K562 (cell line): ENCODE measurements at regions not wholly inside any gene's neighbourhood (a gene's known extent, or its start where the extent isn't known, plus 50 kb on each side); places are given as distances from the start of the nearest gene placed in this dataset.
A peak's percentile ranks its signal among the peaks of the same experiment; 100 is the strongest.

Experiments used
- ATAC-seq: fragments of 200-7000 bp; cut with Tn5 transposase; 3 replicates; pipeline ENCODE4 v1.9.1; 2020; ENCODE audit warnings: moderate library complexity
- BruUV-seq: library from RNA; stranded (reverse); fragments of 400-500 nt; replicated peaks from 2 replicates; lab custom pipeline; 2021; lab: Mats Ljungman, UMichigan
- CTCF ChIA-PET: fragments of 300-600 bp; formaldehyde crosslinking; extraction: SDS; loops from one replicate; lab custom pipeline; 2021; ENCODE audit warnings: low intra/inter-chr PET ratio; lab: Yijun Ruan, JAX
- POLR2A ChIA-PET: fragments of 300-600, 350-650 bp; sonication (Branson Sonifier 250); formaldehyde crosslinking; extraction: SDS; loops from one replicate; lab custom pipeline; 2021; ENCODE audit warnings: antibody characterized with exemption, inconsistent platforms; lab: Yijun Ruan, JAX
- DNase-seq, 4 experiments: peaks; one replicate each; pipeline versions ENCODE4 v3.0.0 to v3.0.0-alpha.2; 2011 to 2018; ENCODE audit warnings: low spot score in 3 of 4, mixed read lengths in 3 of 4; ENCODE audit errors: extremely low read depth in 1 of 4
- FAIRE-seq: peaks from 2 replicates; lab custom pipeline; 2011; peaks lifted over from hg19 to GRCh38; lab: Jason Lieb, UNC
- H2AFZ ChIP-seq: 2 replicates; pipeline ENCODE4 v1.6.0; 2011; ENCODE audit warnings: low read depth, low read length, control low read depth, inconsistent platforms
- H3K27ac ChIP-seq: fragments of 200-600 bp; 3 replicates; pipeline ENCODE4 v1.8.0; 2011; ENCODE audit warnings: low read depth, mild to moderate bottlenecking, control low read depth, inconsistent platforms, low read length, moderate library complexity, mixed read lengths; ENCODE audit errors: extremely low read depth
- H3K27me3 ChIP-seq, 2 experiments: fragments of 300-600 bp in 1 of 2; 2 replicates in 1 of 2; 3 replicates in 1 of 2; pipeline versions ENCODE4 v1.6.0 to v1.8.0; 2011; ENCODE audit warnings: inconsistent platforms in 2 of 2, low read length in 2 of 2, mild to moderate bottlenecking in 1 of 2, mixed read lengths in 1 of 2, moderate library complexity in 1 of 2; ENCODE audit not compliant: control insufficient read depth in 2 of 2, insufficient read depth in 2 of 2
- H3K36me3 ChIP-seq: fragments of 300-600 bp; 3 replicates; pipeline ENCODE4 v1.8.0; 2011; ENCODE audit warnings: mild to moderate bottlenecking, low read length, inconsistent platforms; ENCODE audit not compliant: control insufficient read depth, insufficient read depth
- H3K4me1 ChIP-seq, 2 experiments: fragments of 200-600 bp in 1 of 2; replicated peaks in 1 of 2; 2 replicates in 1 of 2; 3 replicates in 1 of 2; pipeline versions ENCODE4 v1.5.1 to v1.8.0; 2011; ENCODE audit warnings: inconsistent platforms in 2 of 2, low read length in 2 of 2, mild to moderate bottlenecking in 1 of 2, mixed read lengths in 1 of 2, moderate library complexity in 1 of 2; ENCODE audit not compliant: control insufficient read depth in 2 of 2, insufficient read depth in 2 of 2
- H3K4me2 ChIP-seq: 2 replicates; pipeline ENCODE4 v1.6.1; 2011; ENCODE audit warnings: low read length, control low read depth, inconsistent platforms, mixed read lengths; ENCODE audit not compliant: insufficient read depth
- H3K4me3 ChIP-seq: fragments of 200-600 bp; sonication (generic), shearing (Covaris generic); 2 replicates; pipeline ENCODE4 v1.5.1; 2016; ENCODE audit warnings: control low read depth, inconsistent platforms
- H3K79me2 ChIP-seq: fragments of 200-600 bp; 3 replicates; pipeline ENCODE4 v1.8.0; 2011; ENCODE audit warnings: low read length, inconsistent platforms; ENCODE audit not compliant: control insufficient read depth, insufficient read depth
- H3K9ac ChIP-seq, 2 experiments: 2 replicates each; pipeline versions ENCODE4 v1.6.0 to v1.6.1; 2011; ENCODE audit warnings: low read depth in 2 of 2, low read length in 2 of 2, control low read depth in 1 of 2, inconsistent platforms in 1 of 2, mild to moderate bottlenecking in 1 of 2, mixed read lengths in 1 of 2; ENCODE audit not compliant: insufficient read depth in 1 of 2
- H3K9me1 ChIP-seq: one replicate; pipeline ENCODE4 v1.6.0; 2011; ENCODE audit warnings: inconsistent platforms, mild to moderate bottlenecking, low read length, moderate library complexity; ENCODE audit not compliant: control insufficient read depth, insufficient read depth
- H3K9me3 ChIP-seq: replicated peaks from 2 replicates; pipeline ENCODE4 v1.5.1; 2011; ENCODE audit warnings: low read depth, low read length, inconsistent platforms; ENCODE audit not compliant: control insufficient read depth, insufficient read depth
- H4K20me1 ChIP-seq: replicated peaks from 2 replicates; pipeline ENCODE4 v1.6.1; 2011; ENCODE audit warnings: low read length, inconsistent platforms, mixed read lengths; ENCODE audit not compliant: control insufficient read depth, insufficient read depth
- C11orf30 ChIP-seq: fragments of 450-650 bp; IDR thresholded peaks from 2 replicates; pipeline ENCODE4 v1.6.1; 2016; ENCODE audit warnings: low read depth, mild to moderate bottlenecking
- CREB1 ChIP-seq, 2 experiments: sonication (generic) in 1 of 2; formaldehyde crosslinking in 1 of 2; IDR thresholded peaks; 2 replicates each; pipeline versions ENCODE4 v1.6.1 to v1.8.0; 2012 to 2022; ENCODE audit warnings: inconsistent platforms in 1 of 2, mild to moderate bottlenecking in 1 of 2, missing genetic modification reagents in 1 of 2, moderate library complexity in 1 of 2
- ETV5 ChIP-seq: sonication (generic); formaldehyde crosslinking; IDR thresholded peaks from 2 replicates; pipeline ENCODE4 v1.4.0; 2020; ENCODE audit warnings: low read depth, mild to moderate bottlenecking, missing genetic modification reagents
- EWSR1 ChIP-seq: fragments of 450-650 bp; IDR thresholded peaks from 2 replicates; pipeline ENCODE4 v1.6.1; 2018; ENCODE audit warnings: borderline replicate concordance, mild to moderate bottlenecking, low read depth, moderate library complexity; ENCODE audit not compliant: partially characterized antibody
- FOXA3 ChIP-seq, 2 experiments: fragments of 450-650 bp in 1 of 2; sonication (generic) in 1 of 2; formaldehyde crosslinking; IDR thresholded peaks in 1 of 2; conservative IDR thresholded peaks in 1 of 2; 2 replicates each; pipeline versions ENCODE4 v1.4.0 to v1.8.0; 2020 to 2022; ENCODE audit warnings: mild to moderate bottlenecking in 2 of 2, missing genetic modification reagents in 1 of 2
- KAT7 ChIP-seq: sonication (generic); formaldehyde crosslinking; IDR thresholded peaks from 2 replicates; pipeline ENCODE4 v1.8.0; 2022; ENCODE audit warnings: missing genetic modification reagents, mild to moderate bottlenecking, borderline replicate concordance
- MAFF ChIP-seq: IDR thresholded peaks from 2 replicates; pipeline ENCODE4 v1.6.1; 2012; ENCODE audit warnings: low read length, improper control_type of control experiment
- MAFG ChIP-seq: fragments of 450-650 bp; conservative IDR thresholded peaks from 2 replicates; pipeline ENCODE4 v1.6.1; 2016; ENCODE audit warnings: missing genetic modification characterization, missing compliant biosample characterization
- SREBF2 ChIP-seq: sonication (generic); formaldehyde crosslinking; IDR thresholded peaks from 2 replicates; pipeline ENCODE4 v1.4.0; 2020; ENCODE audit warnings: mild to moderate bottlenecking, missing genetic modification reagents
- ZKSCAN8 ChIP-seq: fragments of 200-800 bp; sonication (Bioruptor generic); IDR thresholded peaks from 2 replicates; pipeline ENCODE4 v1.6.1; 2016; ENCODE audit warnings: missing genetic modification characterization, missing compliant biosample characterization
- ZNF224 ChIP-seq: sonication (generic); formaldehyde crosslinking; IDR thresholded peaks from 2 replicates; pipeline ENCODE4 v1.8.0; 2022; ENCODE audit warnings: mild to moderate bottlenecking, missing genetic modification reagents
- ZNF316 ChIP-seq: fragments of 450-650 bp; IDR thresholded peaks from 2 replicates; pipeline ENCODE4 v1.6.1; 2016
- ZNF780A ChIP-seq: fragments of 250-450 bp; sonication (Bioruptor Pico); IDR thresholded peaks from 2 replicates; pipeline ENCODE4 v1.5.0; 2021; ENCODE audit warnings: mild to moderate bottlenecking
- ZNF79 ChIP-seq: fragments of 250-450 bp; sonication (Bioruptor Pico); IDR thresholded peaks from 2 replicates; pipeline ENCODE4 v1.4.0; 2020; ENCODE audit warnings: low read depth, mild to moderate bottlenecking, moderate library complexity
- WGBS: fragments of 100-300 bp; shearing (Covaris generic); methylation state at CpG from one replicate; pipeline ENCODE4 v1.1.6; 2016; ENCODE audit warnings: low coverage, mixed read lengths; ENCODE audit not compliant: insufficient coverage; ENCODE audit errors: missing lambda C conversion rate; 5-methylcytosine and 5-hydroxymethylcytosine counted together
- in situ Hi-C: fragments of 300-500 bp; cut with MboI; formaldehyde crosslinking; loops from 4 replicates; pipeline ENCODE4 v1.15.0; 2018; ENCODE audit warnings: inconsistent platforms, mixed read lengths
- intact Hi-C: fragments of 100-400 bp; cut with micrococcal nuclease; formaldehyde crosslinking; loops from 2 replicates; pipeline ENCODE4 v1.14.2; 2022
- TF ChIP-seq, protein P1 (sequence below): fragments of 450-650 bp; IDR thresholded peaks from 2 replicates; pipeline ENCODE4 v1.6.1; 2016
- TF ChIP-seq, protein P2 (sequence below): fragments of 250-450 bp; sonication (Bioruptor Pico); IDR thresholded peaks from 2 replicates; pipeline ENCODE4 v1.8.0; 2021; ENCODE audit warnings: moderate library complexity, mild to moderate bottlenecking, inconsistent platforms
- TF ChIP-seq, protein P3 (sequence below): IDR thresholded peaks from 2 replicates; pipeline ENCODE4 v1.6.1; 2011; ENCODE audit not compliant: insufficient read length; ENCODE audit errors: extremely low read depth
- TF ChIP-seq, protein P4 (sequence below): fragments of 250-450 bp; sonication (Bioruptor Pico); IDR thresholded peaks from 2 replicates; pipeline ENCODE4 v1.6.1; 2021; ENCODE audit warnings: mild to moderate bottlenecking
- TF ChIP-seq, protein P5 (sequence below), 2 experiments: fragments of 450-650 bp; IDR thresholded peaks; 2 replicates each; pipeline ENCODE4 v1.6.1; 2016

DNA sequence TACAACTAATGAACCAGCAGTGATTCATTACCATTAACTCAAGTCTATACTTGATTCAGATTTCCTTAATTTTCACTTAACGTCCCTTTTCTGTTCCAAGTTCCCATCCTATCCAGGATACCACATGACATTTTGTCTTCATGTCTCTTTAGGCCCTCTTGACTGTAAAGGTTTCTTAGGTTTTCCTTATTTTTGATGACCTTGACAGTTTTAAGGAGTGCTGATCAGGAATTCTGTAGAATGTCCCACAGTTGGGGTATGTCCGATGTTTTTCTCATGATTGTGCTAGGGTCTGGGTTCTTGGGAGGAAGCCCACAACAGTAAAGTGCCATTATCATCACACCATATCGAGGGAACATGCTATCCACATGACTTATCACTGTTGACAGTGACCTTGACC lies 162.7 kb downstream of the PTPN20 start:
- Histone ChIP-seq H3K4me3 (no peak overlapping the region), H3K9me1 (no peaks in the 10 kb centered on the region), H4K20me1 (no peaks in the 10 kb centered on the region), H3K9ac (no peak overlapping the region), H2AFZ (no peak overlapping the region), H3K9me3 (no peaks in the 10 kb centered on the region), H3K4me1 (no peaks in the 10 kb centered on the region), H3K27ac (no peak overlapping the region), H3K27me3 (peaks cover 2 to 19% of the 10 kb centered on the region in 2 experiments), H3K36me3 (no peaks in the 10 kb centered on the region), H3K79me2 (no peaks in the 10 kb centered on the region), H3K4me2 (no peak overlapping the region)
- CTCF ChIA-PET: no interaction called here
- 0% methylated on average over 3 of the region's 3 CpGs for WGBS
- BruUV-seq: no TSS peak
- POLR2A ChIA-PET: interaction anchor here (1.3 kb wide), 1 partner anchor 118 kb away, joined by 3 read pairs; no protein-coding TSS in a partner anchor
- intact Hi-C loops: no loop called here
- no peak for FAIRE-seq
- in situ Hi-C loops: no loop called here
- no peak for DNase-seq
- no peak for ATAC-seq
- no peak for TF ChIP-seq ZKSCAN8 (CRISPR knock-in tag)
- TF ChIP-seq, protein P1, sequence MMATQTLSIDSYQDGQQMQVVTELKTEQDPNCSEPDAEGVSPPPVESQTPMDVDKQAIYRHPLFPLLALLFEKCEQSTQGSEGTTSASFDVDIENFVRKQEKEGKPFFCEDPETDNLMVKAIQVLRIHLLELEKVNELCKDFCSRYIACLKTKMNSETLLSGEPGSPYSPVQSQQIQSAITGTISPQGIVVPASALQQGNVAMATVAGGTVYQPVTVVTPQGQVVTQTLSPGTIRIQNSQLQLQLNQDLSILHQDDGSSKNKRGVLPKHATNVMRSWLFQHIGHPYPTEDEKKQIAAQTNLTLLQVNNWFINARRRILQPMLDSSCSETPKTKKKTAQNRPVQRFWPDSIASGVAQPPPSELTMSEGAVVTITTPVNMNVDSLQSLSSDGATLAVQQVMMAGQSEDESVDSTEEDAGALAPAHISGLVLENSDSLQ: no peak
- TF ChIP-seq, protein P2, sequence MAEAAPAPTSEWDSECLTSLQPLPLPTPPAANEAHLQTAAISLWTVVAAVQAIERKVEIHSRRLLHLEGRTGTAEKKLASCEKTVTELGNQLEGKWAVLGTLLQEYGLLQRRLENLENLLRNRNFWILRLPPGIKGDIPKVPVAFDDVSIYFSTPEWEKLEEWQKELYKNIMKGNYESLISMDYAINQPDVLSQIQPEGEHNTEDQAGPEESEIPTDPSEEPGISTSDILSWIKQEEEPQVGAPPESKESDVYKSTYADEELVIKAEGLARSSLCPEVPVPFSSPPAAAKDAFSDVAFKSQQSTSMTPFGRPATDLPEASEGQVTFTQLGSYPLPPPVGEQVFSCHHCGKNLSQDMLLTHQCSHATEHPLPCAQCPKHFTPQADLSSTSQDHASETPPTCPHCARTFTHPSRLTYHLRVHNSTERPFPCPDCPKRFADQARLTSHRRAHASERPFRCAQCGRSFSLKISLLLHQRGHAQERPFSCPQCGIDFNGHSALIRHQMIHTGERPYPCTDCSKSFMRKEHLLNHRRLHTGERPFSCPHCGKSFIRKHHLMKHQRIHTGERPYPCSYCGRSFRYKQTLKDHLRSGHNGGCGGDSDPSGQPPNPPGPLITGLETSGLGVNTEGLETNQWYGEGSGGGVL (CRISPR knock-in tag): no peak
- TF ChIP-seq EWSR1: no peak
- no peak for TF ChIP-seq KAT7
- TF ChIP-seq ZNF79 (CRISPR knock-in tag): no peak
- peak; percentile 36; the same call in 1 of the 2 replicates for TF ChIP-seq MAFF
- peak; percentile 30; the same call in 1 of the 2 replicates for TF ChIP-seq MAFG
- no peak for TF ChIP-seq ZNF780A (CRISPR knock-in tag)
- TF ChIP-seq, protein P3, sequence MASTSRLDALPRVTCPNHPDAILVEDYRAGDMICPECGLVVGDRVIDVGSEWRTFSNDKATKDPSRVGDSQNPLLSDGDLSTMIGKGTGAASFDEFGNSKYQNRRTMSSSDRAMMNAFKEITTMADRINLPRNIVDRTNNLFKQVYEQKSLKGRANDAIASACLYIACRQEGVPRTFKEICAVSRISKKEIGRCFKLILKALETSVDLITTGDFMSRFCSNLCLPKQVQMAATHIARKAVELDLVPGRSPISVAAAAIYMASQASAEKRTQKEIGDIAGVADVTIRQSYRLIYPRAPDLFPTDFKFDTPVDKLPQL: no peak
- TF ChIP-seq SREBF2 (CRISPR knock-in tag): no peak
- TF ChIP-seq FOXA3 (CRISPR knock-in tag; conservative IDR thresholded peaks at IDR 0.05 in 1 of 2, IDR thresholded peaks at IDR 0.05 in 1 of 2): no peak
- no peak for TF ChIP-seq CREB1 (IDR thresholded peaks at IDR 0.05)
- TF ChIP-seq CREB1 (CRISPR knock-in tag; IDR thresholded peaks at IDR 0.05): no peak
- TF ChIP-seq, protein P4, sequence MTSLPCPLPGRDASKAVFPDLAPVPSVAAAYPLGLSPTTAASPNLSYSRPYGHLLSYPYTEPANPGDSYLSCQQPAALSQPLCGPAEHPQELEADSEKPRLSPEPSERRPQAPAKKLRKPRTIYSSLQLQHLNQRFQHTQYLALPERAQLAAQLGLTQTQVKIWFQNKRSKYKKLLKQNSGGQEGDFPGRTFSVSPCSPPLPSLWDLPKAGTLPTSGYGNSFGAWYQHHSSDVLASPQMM: no peak
- TF ChIP-seq C11orf30: peak; percentile 33; the same call in 1 of the 2 replicates
- TF ChIP-seq, protein P5, sequence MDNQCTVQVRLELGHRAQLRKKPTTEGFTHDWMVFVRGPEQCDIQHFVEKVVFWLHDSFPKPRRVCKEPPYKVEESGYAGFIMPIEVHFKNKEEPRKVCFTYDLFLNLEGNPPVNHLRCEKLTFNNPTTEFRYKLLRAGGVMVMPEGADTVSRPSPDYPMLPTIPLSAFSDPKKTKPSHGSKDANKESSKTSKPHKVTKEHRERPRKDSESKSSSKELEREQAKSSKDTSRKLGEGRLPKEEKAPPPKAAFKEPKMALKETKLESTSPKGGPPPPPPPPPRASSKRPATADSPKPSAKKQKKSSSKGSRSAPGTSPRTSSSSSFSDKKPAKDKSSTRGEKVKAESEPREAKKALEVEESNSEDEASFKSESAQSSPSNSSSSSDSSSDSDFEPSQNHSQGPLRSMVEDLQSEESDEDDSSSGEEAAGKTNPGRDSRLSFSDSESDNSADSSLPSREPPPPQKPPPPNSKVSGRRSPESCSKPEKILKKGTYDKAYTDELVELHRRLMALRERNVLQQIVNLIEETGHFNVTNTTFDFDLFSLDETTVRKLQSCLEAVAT (IDR thresholded peaks at IDR 0.05): no peak
- TF ChIP-seq ZNF224 (CRISPR knock-in tag): no peak
- peak; percentile 67 for TF ChIP-seq ZNF316
- no peak for TF ChIP-seq ETV5
